ENCODE measurements at regions not wholly inside any gene's neighbourhood (a gene's known extent, or its start where the extent isn't known, plus 50 kb on each side); places are given as distances from the start of the nearest gene placed in this dataset.

DNA sequence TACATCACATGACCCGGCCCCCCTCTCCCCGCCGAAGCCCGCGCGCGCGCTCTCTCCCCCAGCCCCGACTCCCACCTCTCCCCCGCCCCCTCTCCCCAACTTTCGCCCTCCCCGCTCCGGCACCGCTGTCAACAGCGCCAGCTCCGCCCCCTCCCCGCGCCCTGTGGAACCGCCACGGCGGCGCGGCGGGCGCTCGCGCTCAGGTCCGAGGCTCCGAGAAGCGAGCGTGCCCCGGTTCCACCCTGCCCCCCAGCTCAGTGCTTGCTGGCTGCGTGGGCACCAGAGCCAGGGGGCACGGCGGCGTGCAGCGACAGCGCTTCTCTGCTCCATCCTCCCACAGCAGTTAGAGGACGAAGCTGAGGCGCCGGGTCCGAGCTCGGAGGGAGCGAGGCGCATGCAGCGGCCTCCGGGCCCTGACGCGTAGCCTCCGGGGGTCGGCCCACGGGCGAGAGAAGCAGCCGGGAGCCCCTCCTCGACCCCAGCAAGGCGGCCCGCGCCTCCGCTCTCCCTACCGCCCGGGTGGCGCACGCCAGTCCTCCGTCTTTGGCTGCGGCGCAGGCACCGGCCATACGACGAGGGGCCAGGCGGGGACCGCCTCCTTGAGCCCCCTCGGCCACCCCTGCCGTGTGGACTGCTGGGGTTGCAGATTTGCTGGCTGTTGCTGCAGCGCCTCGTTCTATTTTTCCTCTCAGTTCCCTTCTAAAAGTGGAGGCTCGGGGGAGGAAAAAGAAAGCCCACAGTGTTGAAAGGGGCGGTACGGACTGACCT is 109.5 kb downstream of the KCNRG start:
- H3K36me3 ChIP-seq (ENCODE audit: control insufficient read depth, insufficient read depth, low read length) = no peaks in the 10 kb centered on the region
- DNase-seq (ENCODE audit: low read depth in 2 of 2) = peak; percentile 96 to 97
- peak overlapping the region; percentile 94 for H3K27ac ChIP-seq (ENCODE audit: insufficient read depth, low read length)
- peak overlapping the region; percentile 75 for H3K4me2 ChIP-seq (ENCODE audit: extremely low read depth, insufficient read depth, low read length)
- H3K27me3 ChIP-seq (ENCODE audit: control insufficient read depth, insufficient read depth, low read length) = no peaks in the 10 kb centered on the region
- peak overlapping the region; percentile 74 to 96 (median 91) for H3K4me3 ChIP-seq (replicated peaks in 1 of 4; ENCODE audit: control extremely low read depth in 1 of 4, insufficient read depth in 1 of 4, low read depth in 3 of 4, low read length in 4 of 4)
- peak overlapping the region; percentile 94 for H3K9ac ChIP-seq (ENCODE audit: insufficient read depth, low read length)
- no peaks in the 10 kb centered on the region for H3K9me3 ChIP-seq (ENCODE audit: control insufficient read depth, insufficient read depth, low read depth, low read length)
- H4K20me1 ChIP-seq (ENCODE audit: control insufficient read depth, extremely low read depth, insufficient read depth, low read length) = no peaks in the 10 kb centered on the region
- H2AFZ ChIP-seq (ENCODE audit: low read length) = peak overlapping the region; percentile 60
- peaks cover 18% of the 10 kb centered on the region for H3K79me2 ChIP-seq (ENCODE audit: control insufficient read depth, insufficient read depth, low read length)
- H3K4me1 ChIP-seq (ENCODE audit: control insufficient read depth, extremely low read depth, insufficient read depth, low read length) = peaks cover 3% of the 10 kb centered on the region
- TF ChIP-seq CTCF (conservative IDR thresholded peaks at IDR 0.05 in 1 of 2, IDR thresholded peaks at IDR 0.05 in 1 of 2; ENCODE audit: low read depth in 1 of 2, low read length in 2 of 2) = no peak
- TF ChIP-seq EZH2 (IDR thresholded peaks at IDR 0.05; ENCODE audit: low read length, missing control alignments) = no peak

- H2AFZ ChIP-seq (ENCODE audit: low read length) = no peak overlapping the region
- H3K9me3 ChIP-seq (ENCODE audit: control insufficient read depth, insufficient read depth, low read depth, low read length) = no peaks in the 10 kb centered on the region
- H3K27ac ChIP-seq (ENCODE audit: insufficient read depth, low read length) = peak overlapping the region; percentile 94
- H3K4me3 ChIP-seq (replicated peaks in 1 of 4; ENCODE audit: control extremely low read depth in 1 of 4, insufficient read depth in 1 of 4, low read depth in 3 of 4, low read length in 4 of 4) = peak overlapping the region; percentile 74 to 96 (median 91)
- peak overlapping the region; percentile 92 for H3K9ac ChIP-seq (ENCODE audit: insufficient read depth, low read length)
- H3K36me3 ChIP-seq (ENCODE audit: control insufficient read depth, insufficient read depth, low read length) = no peaks in the 10 kb centered on the region
- H3K4me1 ChIP-seq (ENCODE audit: control insufficient read depth, extremely low read depth, insufficient read depth, low read length) = peaks cover 3% of the 10 kb centered on the region
- peaks cover 18% of the 10 kb centered on the region for H3K79me2 ChIP-seq (ENCODE audit: control insufficient read depth, insufficient read depth, low read length)
- H3K27me3 ChIP-seq (ENCODE audit: control insufficient read depth, insufficient read depth, low read length) = no peaks in the 10 kb centered on the region
- H3K4me2 ChIP-seq (ENCODE audit: extremely low read depth, insufficient read depth, low read length) = peak overlapping the region; percentile 75
- no peaks in the 10 kb centered on the region for H4K20me1 ChIP-seq (ENCODE audit: control insufficient read depth, extremely low read depth, insufficient read depth, low read length)
- DNase-seq (ENCODE audit: low read depth in 2 of 2) = no peak
- TF ChIP-seq CTCF (conservative IDR thresholded peaks at IDR 0.05 in 1 of 2, IDR thresholded peaks at IDR 0.05 in 1 of 2; ENCODE audit: low read depth in 1 of 2, low read length in 2 of 2) = no peak
- TF ChIP-seq EZH2 (IDR thresholded peaks at IDR 0.05; ENCODE audit: low read length, missing control alignments) = no peak
Measured at GRCh38 chr13:50125304-50125553, 110.0 kb downstream of the KCNRG start.

DNA sequence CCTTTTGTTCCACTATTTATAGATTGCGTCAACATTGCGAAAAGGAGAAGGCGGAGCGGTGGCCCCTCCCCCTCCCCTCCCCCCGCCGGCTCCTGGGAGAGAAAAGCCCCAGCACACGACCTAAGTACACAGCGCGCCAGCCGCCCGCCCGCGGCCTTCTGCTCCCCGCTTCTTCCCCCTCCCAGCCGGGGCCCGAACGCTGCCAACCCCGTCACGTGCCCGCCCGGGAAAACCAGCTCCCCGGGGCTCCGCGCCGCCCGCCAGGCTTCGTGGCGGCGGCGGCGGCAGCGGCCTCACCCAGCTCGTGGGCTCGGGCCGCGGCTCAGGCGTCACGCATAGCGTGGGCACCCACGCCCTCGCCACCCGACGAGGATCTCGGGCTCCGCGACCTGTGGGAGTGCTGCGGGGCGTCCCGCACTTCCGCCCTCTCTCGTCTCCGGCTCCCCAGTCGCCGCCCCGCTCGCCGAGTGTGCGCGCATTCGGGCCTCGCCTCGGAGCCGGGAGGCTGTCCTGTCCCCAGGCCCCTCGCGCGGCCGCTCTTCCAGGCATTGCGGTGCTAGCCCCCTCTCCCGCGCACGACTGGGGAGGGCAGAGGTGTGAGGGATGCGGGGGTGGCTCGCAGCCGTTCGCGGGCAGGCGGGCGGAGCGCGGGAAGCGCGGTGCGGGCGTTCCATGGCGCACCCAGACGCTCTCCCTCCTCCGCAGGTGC is 110.5 kb downstream of the KCNRG start:
- Histone ChIP-seq H2AFZ (ENCODE audit: low read length) (peak overlapping the region; percentile 42), H3K9me3 (ENCODE audit: control insufficient read depth, insufficient read depth, low read depth, low read length) (no peaks in the 10 kb centered on the region), H3K79me2 (ENCODE audit: control insufficient read depth, insufficient read depth, low read length) (peaks cover 17% of the 10 kb centered on the region), H3K4me3 (replicated peaks in 1 of 4; ENCODE audit: control extremely low read depth in 1 of 4, insufficient read depth in 1 of 4, low read depth in 3 of 4, low read length in 4 of 4) (peak overlapping the region; percentile 74 to 96 (median 91)), H3K27ac (ENCODE audit: insufficient read depth, low read length) (peak overlapping the region; percentile 91), H3K27me3 (ENCODE audit: control insufficient read depth, insufficient read depth, low read length) (no peaks in the 10 kb centered on the region), H3K4me1 (ENCODE audit: control insufficient read depth, extremely low read depth, insufficient read depth, low read length) (peaks cover 3% of the 10 kb centered on the region), H4K20me1 (ENCODE audit: control insufficient read depth, extremely low read depth, insufficient read depth, low read length) (no peaks in the 10 kb centered on the region), H3K36me3 (ENCODE audit: control insufficient read depth, insufficient read depth, low read length) (no peaks in the 10 kb centered on the region), H3K4me2 (ENCODE audit: extremely low read depth, insufficient read depth, low read length) (peak overlapping the region; percentile 86), H3K9ac (ENCODE audit: insufficient read depth, low read length) (peak overlapping the region; percentile 92)
- DNase-seq (ENCODE audit: low read depth in 2 of 2) = peak; percentile 74 to 95
- TF ChIP-seq EZH2 (IDR thresholded peaks at IDR 0.05; ENCODE audit: low read length, missing control alignments) = no peak
- no peak for TF ChIP-seq CTCF (conservative IDR thresholded peaks at IDR 0.05 in 1 of 2, IDR thresholded peaks at IDR 0.05 in 1 of 2; ENCODE audit: low read depth in 1 of 2, low read length in 2 of 2)

All from fibroblast of lung (primary cell).